HEK293 (cell line): ENCODE measurements at regions not wholly inside any gene's neighbourhood (a gene's known extent, or its start where the extent isn't known, plus 50 kb on each side); places are given as distances from the start of the nearest gene placed in this dataset.

Experiments
- CTCF ChIA-PET: fragments of 350-600 bp; formaldehyde crosslinking; extraction: SDS; loops from one replicate; lab custom pipeline; 2021; ENCODE audit warnings: antibody characterized with exemption; lab: Yijun Ruan, JAX
- POLR2A ChIA-PET: fragments of 300-600 bp; formaldehyde crosslinking; extraction: SDS; loops from one replicate; lab custom pipeline; 2020; ENCODE audit warnings: antibody characterized with exemption, inconsistent platforms; lab: Yijun Ruan, JAX
- H3K27ac ChIP-seq: fragments of 200-500 bp; sonication (Bioruptor generic); 2 replicates; pipeline ENCODE4 v1.5.1; 2014; ENCODE audit warnings: low read depth, low read length, control low read depth, inconsistent platforms; ENCODE audit errors: extremely low read depth
- H3K36me3 ChIP-seq, 2 experiments: fragments of 200-500 bp in 1 of 2; sonication (Bioruptor generic) in 1 of 2; 1 replicate in 1 of 2; 2 replicates in 1 of 2; pipeline ENCODE4 v1.5.1; 2014 to 2017; ENCODE audit warnings: inconsistent platforms in 2 of 2, low read length in 2 of 2; ENCODE audit not compliant: control insufficient read depth in 2 of 2, insufficient read depth in 1 of 2
- H3K4me1 ChIP-seq: fragments of 200-500 bp; sonication (Bioruptor generic); 2 replicates; pipeline ENCODE4 v1.5.1; 2014; ENCODE audit warnings: mild to moderate bottlenecking, low read length, inconsistent platforms; ENCODE audit not compliant: control insufficient read depth, insufficient read depth
- H3K4me3 ChIP-seq: 2 replicates; pipeline ENCODE4 v1.5.1; 2011; ENCODE audit warnings: low read depth, mild to moderate bottlenecking, control low read depth, low read length, moderate library complexity
- H3K9me3 ChIP-seq: fragments of 200-500 bp; sonication (Bioruptor generic); 2 replicates; pipeline ENCODE4 v1.5.1; 2014; ENCODE audit warnings: low read depth, low read length, inconsistent platforms; ENCODE audit not compliant: control insufficient read depth, insufficient read depth
- ATF2 ChIP-seq: fragments of 450-650 bp; formaldehyde crosslinking; IDR thresholded peaks from 2 replicates; pipeline ENCODE4 v1.5.1; 2016; ENCODE audit warnings: missing biosample characterization, missing genetic modification characterization, low read depth
- CTCF ChIP-seq: fragments of 450-650 bp; formaldehyde crosslinking; IDR thresholded peaks from 2 replicates; pipeline ENCODE4 v1.5.1; 2016; ENCODE audit warnings: missing biosample characterization, missing genetic modification characterization
- EGR2 ChIP-seq: fragments of 450-650 bp; formaldehyde crosslinking; IDR thresholded peaks from 2 replicates; pipeline ENCODE4 v1.5.1; 2016; ENCODE audit warnings: low read depth, missing biosample characterization, missing genetic modification characterization
- HIC1 ChIP-seq: fragments of 450-650 bp; formaldehyde crosslinking; IDR thresholded peaks from 2 replicates; pipeline ENCODE4 v1.5.1; 2016; ENCODE audit warnings: missing biosample characterization, missing genetic modification characterization
- KLF17 ChIP-seq: fragments of 450-650 bp; formaldehyde crosslinking; IDR thresholded peaks from 2 replicates; pipeline ENCODE4 v1.5.1; 2016; ENCODE audit warnings: missing biosample characterization, missing genetic modification characterization
- SP2 ChIP-seq: fragments of 450-650 bp; formaldehyde crosslinking; IDR thresholded peaks from 2 replicates; pipeline ENCODE4 v1.5.1; 2016; ENCODE audit warnings: missing biosample characterization, missing genetic modification characterization
- ZFHX2 ChIP-seq: fragments of 450-650 bp; formaldehyde crosslinking; conservative IDR thresholded peaks from 2 replicates; pipeline ENCODE4 v1.5.1; 2016; ENCODE audit warnings: missing biosample characterization, missing genetic modification characterization
- ZNF16 ChIP-seq: fragments of 450-650 bp; formaldehyde crosslinking; IDR thresholded peaks from 2 replicates; pipeline ENCODE4 v1.5.1; 2016; ENCODE audit warnings: low read depth, missing biosample characterization, missing genetic modification characterization
- ZNF18 ChIP-seq: fragments of 450-650 bp; formaldehyde crosslinking; IDR thresholded peaks from 2 replicates; pipeline ENCODE4 v1.5.1; 2016; ENCODE audit warnings: missing biosample characterization, missing genetic modification characterization
- ZNF221 ChIP-seq: fragments of 450-650 bp; formaldehyde crosslinking; IDR thresholded peaks from 2 replicates; pipeline ENCODE4 v1.5.1; 2017; ENCODE audit warnings: missing biosample characterization, missing genetic modification characterization, borderline replicate concordance
- ZNF341 ChIP-seq: fragments of 450-650 bp; formaldehyde crosslinking; IDR thresholded peaks from 2 replicates; pipeline ENCODE4; 2016; ENCODE audit warnings: low read depth, missing biosample characterization, missing genetic modification characterization
- ZNF558 ChIP-seq: fragments of 450-650 bp; formaldehyde crosslinking; IDR thresholded peaks from 2 replicates; pipeline ENCODE4 v1.5.1; 2016; ENCODE audit warnings: missing biosample characterization, missing genetic modification characterization
- ZNF792 ChIP-seq: fragments of 450-650 bp; formaldehyde crosslinking; IDR thresholded peaks from 2 replicates; pipeline ENCODE4 v1.5.1; 2016; ENCODE audit warnings: missing biosample characterization, missing genetic modification characterization
- ZSCAN23 ChIP-seq: fragments of 450-650 bp; formaldehyde crosslinking; IDR thresholded peaks from 2 replicates; pipeline ENCODE4 v1.5.1; 2016; ENCODE audit warnings: missing biosample characterization, missing genetic modification characterization

GRCh38 chr1:38336301-38336923 lies 289.8 kb upstream of the POU3F1 start (continued):
- no peak for TF ChIP-seq ATF2 (tag by site-specific recombination)
- no peak for TF ChIP-seq ZNF558 (tag by site-specific recombination)
- TF ChIP-seq SP2: no peak

GRCh38 chr1:38334930-38335592 lies 288.5 kb upstream of the POU3F1 start:
- Histone ChIP-seq H3K36me3 (no peaks in the 10 kb centered on the region), H3K4me1 (no peaks in the 10 kb centered on the region), H3K9me3 (no peaks in the 10 kb centered on the region), H3K4me3 (no peak overlapping the region), H3K27ac (no peak overlapping the region)
- POLR2A ChIA-PET: no interaction called here
- CTCF ChIA-PET: interaction anchor here (0.7 kb wide), 1 partner anchor 36 kb away, joined by 3 read pairs; no protein-coding TSS in a partner anchor
- TF ChIP-seq EGR2 (tag by site-specific recombination) (peak; percentile 92), ZNF18 (no peak), ZSCAN23 (tag by site-specific recombination) (no peak), ZNF341 (no peak), ZNF792 (tag by site-specific recombination) (no peak), ZNF221 (tag by site-specific recombination) (no peak), KLF17 (peak; percentile 72), HIC1 (no peak), ZNF16 (tag by site-specific recombination) (no peak), CTCF (tag by site-specific recombination) (no peak), ZFHX2 (tag by site-specific recombination) (peak; percentile 92)
